Dermis blood vessel endothelial cell (primary cell): ENCODE measurements at regions not wholly inside any gene's neighbourhood (a gene's known extent, or its start where the extent isn't known, plus 50 kb on each side); places are given as distances from the start of the nearest gene placed in this dataset.
"Not testable (repeated sequence)": the region's sequence is repeated elsewhere in the genome, so short reads cannot be mapped to it uniquely, and the experiment has no call there.

Experiments
- DNase-seq: peaks from one replicate; pipeline ENCODE4 v3.0.0; 2010

GRCh38 chr11:71383461-71383860 is 64.7 kb downstream of the DHCR7 start:
- DNase-seq: no peak

DNA sequence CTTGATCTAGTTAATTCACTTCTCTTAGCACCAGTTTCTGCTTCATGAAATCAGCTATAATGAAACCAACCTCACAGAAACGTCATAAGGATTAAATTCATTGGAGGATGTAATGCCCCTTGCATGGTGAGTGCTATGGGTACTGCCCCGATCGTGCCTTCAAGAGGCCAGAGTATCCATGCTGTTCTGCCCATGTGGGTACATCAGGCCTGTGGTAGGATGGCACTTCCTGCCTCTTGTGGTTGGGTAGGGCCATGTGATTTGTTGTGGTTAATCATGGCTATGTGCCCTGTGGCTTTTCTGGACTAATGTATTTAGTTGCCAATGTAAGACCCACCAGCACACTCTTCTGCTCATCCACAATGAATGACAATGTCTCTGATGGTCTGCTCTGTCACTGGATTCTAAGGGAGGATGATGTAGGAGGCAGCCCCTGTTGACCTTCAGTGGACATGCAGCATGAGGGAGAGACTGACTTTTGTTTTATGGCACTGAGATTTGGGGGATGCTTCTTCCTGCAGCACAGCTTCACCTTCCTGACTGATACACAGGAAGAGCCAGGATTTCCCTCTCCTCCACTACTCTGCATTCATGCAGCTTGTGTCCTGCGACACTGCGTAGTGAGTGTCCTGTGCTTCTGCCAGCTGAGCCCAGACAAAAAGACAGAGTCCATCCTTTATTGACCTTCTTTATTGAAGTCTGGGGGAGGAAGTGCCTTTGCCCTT is 66.2 kb downstream of the DHCR7 start:
- DNase-seq: no peak

DNA sequence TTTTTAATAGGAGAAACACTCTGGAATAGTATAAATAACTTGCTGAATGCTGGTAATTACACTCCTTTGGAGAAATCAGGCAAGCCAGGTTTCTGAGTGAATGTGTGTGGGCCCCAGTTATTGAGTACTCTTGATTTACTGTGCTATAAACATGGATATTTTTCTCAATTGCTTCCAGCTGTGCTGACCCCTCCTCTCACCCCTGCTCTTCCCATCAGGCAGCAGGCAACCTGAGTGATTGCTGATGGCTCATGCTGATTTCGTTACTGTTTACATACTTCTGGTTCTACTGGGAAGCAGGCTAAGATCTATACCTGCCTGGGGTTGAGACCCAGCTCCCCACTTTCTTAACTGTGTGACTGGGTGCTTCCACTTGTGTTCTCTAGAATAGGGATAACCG is 68.5 kb downstream of the DHCR7 start:
- no peak for DNase-seq

GRCh38 chr11:71373791-71374454 is 74.3 kb downstream of the DHCR7 start:
- DNase-seq: no peak

DNA sequence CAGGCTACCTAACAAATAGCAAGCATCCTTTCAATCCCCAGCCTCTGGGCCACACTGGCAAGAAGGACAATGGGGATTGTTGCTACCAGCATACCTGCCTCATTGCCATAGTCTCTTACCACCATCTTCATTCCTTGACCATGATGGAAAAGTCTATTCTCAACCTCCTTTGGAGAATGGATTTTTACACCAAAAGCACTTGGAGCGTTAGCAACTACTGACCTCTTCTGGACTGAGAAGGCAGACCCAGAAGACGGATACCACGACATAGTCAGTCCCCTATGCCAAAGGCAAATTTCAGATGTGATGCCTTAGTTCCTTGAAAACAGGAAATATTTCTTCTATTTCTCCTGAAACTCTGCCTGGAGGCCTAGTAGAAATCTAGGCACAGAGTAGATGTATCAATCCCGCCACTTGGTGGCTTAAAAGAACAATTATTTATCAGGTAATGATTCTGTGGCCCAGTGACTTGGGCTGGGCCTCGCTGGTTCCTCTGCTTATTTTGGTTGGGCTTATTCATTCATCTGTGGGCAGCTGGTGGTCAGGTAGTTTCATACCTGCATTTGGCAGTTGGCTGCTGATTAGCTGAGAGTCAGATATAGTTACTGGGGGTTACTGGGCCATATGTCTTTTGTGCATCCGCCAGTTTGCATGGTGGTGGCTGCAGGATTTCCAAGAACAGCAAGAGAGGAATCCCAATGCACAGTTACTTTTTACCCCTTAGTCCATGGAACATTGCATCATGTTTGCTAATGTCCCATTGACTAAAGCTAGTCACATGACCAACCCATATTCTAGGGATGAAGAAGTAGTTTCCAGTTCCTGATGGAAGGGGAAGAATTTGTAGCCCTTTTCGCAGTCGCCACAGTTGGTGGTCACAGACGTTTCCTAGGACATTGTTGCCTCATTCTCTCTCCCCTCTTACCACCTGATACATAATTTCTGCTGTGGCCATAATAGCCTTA is 75.2 kb downstream of the DHCR7 start:
- DNase-seq: no peak

DNA sequence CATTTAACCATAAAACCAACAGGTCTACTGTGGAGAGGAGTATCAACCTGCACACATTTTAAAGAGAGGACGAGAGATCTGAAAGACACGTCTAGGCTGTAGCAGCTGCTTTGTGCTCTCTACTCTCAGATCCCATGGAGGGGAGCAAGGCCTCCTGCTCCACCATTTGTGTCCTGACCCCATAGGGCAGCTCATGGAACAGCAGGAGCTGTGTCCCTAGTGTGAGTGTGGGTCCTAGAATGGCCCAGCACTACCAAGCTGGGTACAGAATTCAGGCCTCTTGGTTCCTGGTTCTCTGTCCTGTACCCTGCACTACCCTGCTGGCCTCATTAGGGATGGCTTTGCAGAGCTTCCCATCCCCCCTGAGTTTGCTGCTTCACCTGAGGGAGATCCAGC is 76.5 kb downstream of the DHCR7 start:
- no peak for DNase-seq

DNA sequence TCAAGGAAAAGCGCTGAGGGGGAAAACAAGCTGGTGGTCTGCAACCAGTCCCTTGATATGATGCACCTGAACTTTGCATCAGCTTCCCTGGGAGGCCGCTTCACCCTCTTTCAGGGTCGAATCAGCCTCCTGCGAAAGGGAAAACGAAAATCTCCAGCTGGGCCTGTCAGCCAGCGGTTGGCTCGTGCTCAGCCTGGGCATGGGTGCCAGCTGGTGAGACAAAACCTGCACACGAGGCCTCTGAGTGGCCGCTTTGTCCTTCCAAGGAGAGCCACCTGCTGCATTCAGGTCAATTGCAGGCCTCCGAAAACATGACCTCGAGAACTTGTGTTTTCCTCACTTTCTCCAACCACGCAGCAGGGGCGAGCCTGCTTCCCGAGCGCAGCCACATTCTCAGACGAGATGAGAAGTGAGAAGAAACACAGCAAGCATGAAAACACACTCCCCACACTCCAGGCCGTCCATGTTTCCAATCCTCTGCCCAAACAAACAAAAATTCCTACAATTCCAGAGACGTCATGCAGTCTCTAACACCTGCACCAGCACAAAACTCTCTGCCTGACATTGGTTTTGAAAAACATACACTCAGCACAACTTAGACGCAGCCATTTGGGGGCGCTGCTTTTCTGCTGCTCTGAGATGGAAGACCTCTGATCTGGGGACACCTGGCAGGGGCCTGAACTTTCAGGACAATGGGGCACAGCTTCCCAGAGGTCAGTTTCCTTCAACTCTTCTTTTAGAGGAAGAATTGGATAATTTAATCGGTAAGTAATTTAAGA is 77.1 kb downstream of the DHCR7 start:
- DNase-seq: no peak

DNA sequence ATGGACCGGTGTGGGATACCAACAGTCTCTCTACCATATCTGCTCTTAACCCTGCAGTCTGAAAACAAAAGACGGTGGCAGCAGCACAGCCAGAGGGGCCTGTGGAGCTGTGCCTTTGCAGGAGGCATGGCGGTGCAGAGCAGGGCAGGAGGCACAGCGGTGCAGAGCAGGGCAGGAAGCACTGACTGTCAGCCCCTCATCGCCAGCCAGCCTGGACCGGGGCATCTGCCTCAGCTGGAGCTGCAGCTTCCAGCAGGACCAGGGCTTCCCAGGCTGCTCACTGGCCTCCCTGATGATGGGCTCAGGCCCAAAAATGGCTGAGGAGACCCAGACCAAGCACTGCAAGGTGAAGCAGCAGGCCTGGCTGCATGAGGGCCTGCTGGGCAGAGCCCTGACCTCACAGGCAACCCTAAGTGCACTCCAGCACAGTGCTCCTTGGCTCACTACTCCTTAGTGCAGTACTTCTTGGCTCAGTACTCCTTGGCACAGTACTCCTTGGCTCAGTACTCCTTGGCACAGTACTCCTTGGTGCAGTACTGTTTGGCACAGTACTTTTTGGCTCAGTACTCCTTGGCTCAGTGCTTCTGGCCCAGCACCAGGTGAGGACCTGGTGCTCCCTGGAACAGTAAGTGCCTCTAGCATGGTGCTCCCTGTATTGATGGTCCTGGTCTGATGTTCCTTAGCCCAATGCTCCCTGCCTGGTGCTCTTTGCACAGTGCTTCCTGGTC is 78.0 kb downstream of the DHCR7 start:
- no peak for DNase-seq

GRCh38 chr11:71369411-71369810 is 78.8 kb downstream of the DHCR7 start:
- no peak for DNase-seq

GRCh38 chr11:71368966-71369365 is 79.2 kb downstream of the DHCR7 start:
- DNase-seq: no peak

- DNase-seq: no peak
These were observed 80.4 kb downstream of the DHCR7 start for GRCh38 chr11:71367756-71368155.

GRCh38 chr11:71367276-71367675 is 80.9 kb downstream of the DHCR7 start:
- DNase-seq: not testable (repeated sequence)

DNA sequence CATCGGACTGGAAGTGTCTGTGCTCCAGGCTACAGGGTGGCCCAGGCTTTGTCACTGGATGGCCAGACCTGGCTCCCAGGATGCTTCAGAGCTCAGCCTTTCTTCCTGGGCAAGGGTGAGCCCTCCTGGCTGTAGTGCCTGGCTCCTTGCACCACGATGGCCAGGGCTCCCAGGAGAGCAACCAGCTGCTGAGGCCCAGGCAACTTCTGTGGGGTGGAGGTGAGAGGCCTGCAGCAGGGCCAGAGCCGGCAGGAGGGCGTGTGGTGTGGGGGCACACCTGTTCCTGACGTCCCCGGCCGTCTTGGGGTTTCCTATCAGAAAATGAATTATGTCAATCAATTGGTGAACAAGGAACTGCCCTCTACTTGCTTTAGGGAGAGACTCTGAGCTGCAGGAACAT is 82.1 kb downstream of the DHCR7 start:
- DNase-seq: no peak

GRCh38 chr11:71365626-71366025 is 82.6 kb downstream of the DHCR7 start:
- no peak for DNase-seq

DNA sequence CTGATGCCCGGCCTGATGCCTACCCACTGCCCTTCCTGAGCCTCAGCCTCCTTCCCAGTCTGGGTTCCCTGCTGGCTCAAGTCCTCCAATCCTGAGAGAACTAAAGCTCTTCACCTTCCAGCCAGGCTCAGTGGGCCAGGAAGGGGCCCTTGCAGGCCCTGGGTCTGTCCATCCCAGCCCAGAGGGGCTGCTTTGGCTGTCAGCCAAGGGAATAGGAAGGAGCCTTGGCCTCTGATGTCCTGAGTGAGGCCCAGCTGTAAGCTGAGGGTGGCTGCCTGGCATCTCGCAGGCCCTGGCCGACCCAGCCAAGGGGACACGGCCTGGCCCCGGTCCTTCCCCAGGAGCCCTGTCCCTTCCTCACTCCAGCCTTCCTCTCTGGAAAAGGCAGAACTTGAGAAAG is 83.4 kb downstream of the DHCR7 start:
- DNase-seq: no peak

GRCh38 chr11:71364176-71364671 is 84.0 kb downstream of the DHCR7 start:
- DNase-seq: no peak

DNA sequence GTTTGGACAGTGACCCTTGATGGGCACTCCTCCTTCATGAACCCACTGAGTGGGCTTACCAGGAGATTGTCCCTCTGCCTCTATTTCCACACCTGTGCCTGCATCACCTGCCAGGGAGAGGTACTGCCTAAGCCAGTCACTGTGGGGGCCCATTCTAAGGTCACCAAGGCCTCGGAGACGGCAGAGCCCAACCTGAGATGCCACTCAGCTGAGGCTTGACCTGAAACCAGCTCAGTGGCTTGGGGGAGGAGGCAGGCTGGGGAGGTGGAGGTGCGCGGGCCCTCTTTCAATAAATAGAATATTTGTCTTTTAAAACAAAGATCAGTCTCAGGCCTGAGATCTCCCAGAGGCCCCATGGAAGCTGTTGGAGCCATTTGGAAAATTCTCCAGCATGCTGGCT is 84.5 kb downstream of the DHCR7 start:
- DNase-seq: no peak

GRCh38 chr11:71358963-71359567 is 89.1 kb downstream of the DHCR7 start:
- DNase-seq: no peak

- DNase-seq: no peak
These were observed 90.0 kb downstream of the DHCR7 start for GRCh38 chr11:71358122-71358728.

- DNase-seq: no peak
These were observed 90.8 kb downstream of the DHCR7 start for GRCh38 chr11:71357414-71357813.

GRCh38 chr11:71356904-71357303 is 91.3 kb downstream of the DHCR7 start:
- DNase-seq: no peak
